ENCODE measurements at regions not wholly inside any gene's neighbourhood (a gene's known extent, or its start where the extent isn't known, plus 50 kb on each side); places are given as distances from the start of the nearest gene placed in this dataset.

- TF ChIP-seq POLR2A (IDR thresholded peaks at IDR 0.05): no peak
- TF ChIP-seq, protein P1, sequence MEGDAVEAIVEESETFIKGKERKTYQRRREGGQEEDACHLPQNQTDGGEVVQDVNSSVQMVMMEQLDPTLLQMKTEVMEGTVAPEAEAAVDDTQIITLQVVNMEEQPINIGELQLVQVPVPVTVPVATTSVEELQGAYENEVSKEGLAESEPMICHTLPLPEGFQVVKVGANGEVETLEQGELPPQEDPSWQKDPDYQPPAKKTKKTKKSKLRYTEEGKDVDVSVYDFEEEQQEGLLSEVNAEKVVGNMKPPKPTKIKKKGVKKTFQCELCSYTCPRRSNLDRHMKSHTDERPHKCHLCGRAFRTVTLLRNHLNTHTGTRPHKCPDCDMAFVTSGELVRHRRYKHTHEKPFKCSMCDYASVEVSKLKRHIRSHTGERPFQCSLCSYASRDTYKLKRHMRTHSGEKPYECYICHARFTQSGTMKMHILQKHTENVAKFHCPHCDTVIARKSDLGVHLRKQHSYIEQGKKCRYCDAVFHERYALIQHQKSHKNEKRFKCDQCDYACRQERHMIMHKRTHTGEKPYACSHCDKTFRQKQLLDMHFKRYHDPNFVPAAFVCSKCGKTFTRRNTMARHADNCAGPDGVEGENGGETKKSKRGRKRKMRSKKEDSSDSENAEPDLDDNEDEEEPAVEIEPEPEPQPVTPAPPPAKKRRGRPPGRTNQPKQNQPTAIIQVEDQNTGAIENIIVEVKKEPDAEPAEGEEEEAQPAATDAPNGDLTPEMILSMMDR (IDR thresholded peaks at IDR 0.05): no peak
Measured at GRCh38 chr11:15484398-15484797, 369.7 kb downstream of the INSC start.

Measured in right lobe of liver (tissue), 4 donors.